A549 (cell line): ENCODE measurements at regions not wholly inside any gene's neighbourhood (a gene's known extent, or its start where the extent isn't known, plus 50 kb on each side); places are given as distances from the start of the nearest gene placed in this dataset.

Experiments
- ATAC-seq, 2 experiments: fragments of 200-7000 bp in 1 of 2; fragments of >200 bp in 1 of 2; cut with Nextera tagmentation in 1 of 2; cut with Tn5 transposase in 1 of 2; 3 replicates each; pipeline versions ENCODE4 v1.8.0 to v1.9.1; 2018 to 2020; ENCODE audit warnings: mild to moderate bottlenecking in 1 of 2, moderate library complexity in 1 of 2
- CTCF ChIA-PET: fragments of 300-600 bp; sonication (Branson Sonifier 250); formaldehyde crosslinking; extraction: SDS; loops from one replicate; lab custom pipeline; 2021; ENCODE audit warnings: antibody characterized with exemption, inconsistent platforms; lab: Yijun Ruan, JAX
- POLR2A ChIA-PET: fragments of 350-600 bp; formaldehyde crosslinking; extraction: SDS; loops from one replicate; lab custom pipeline; 2021; ENCODE audit warnings: antibody characterized with exemption, inconsistent platforms; lab: Yijun Ruan, JAX
- DNase-seq, 2 experiments: peaks; one replicate each; pipeline versions ENCODE4 v3.0.0 to v3.0.0-alpha.2; 2011 to 2016; ENCODE audit warnings: low read depth in 1 of 2, low spot score in 1 of 2
- FAIRE-seq: peaks from 2 replicates; lab custom pipeline; 2011; peaks lifted over from hg19 to GRCh38; lab: Jason Lieb, UNC
- H3K27ac ChIP-seq, 2 experiments: fragments of >200 bp; sonication (Bioruptor Twin); formaldehyde crosslinking; 3 replicates each; pipeline ENCODE4 v1.5.1; 2016 to 2017
- H3K4me1 ChIP-seq: fragments of >200 bp; sonication (Bioruptor Twin); formaldehyde crosslinking; 3 replicates; pipeline ENCODE4 v1.6.1; 2016
- H3K4me2 ChIP-seq: fragments of >200 bp; sonication (Bioruptor Twin); formaldehyde crosslinking; 3 replicates; pipeline ENCODE4 v1.6.1; 2016
- H3K4me3 ChIP-seq: fragments of >200 bp; sonication (Bioruptor Twin); formaldehyde crosslinking; 3 replicates; pipeline ENCODE4 v1.5.1; 2016
- H3K9me3 ChIP-seq: fragments of >200 bp; sonication (Bioruptor Twin); formaldehyde crosslinking; 3 replicates; pipeline ENCODE4 v1.6.1; 2016
- BHLHE40 ChIP-seq: IDR thresholded peaks from 2 replicates; pipeline ENCODE4 v1.6.1; 2012; ENCODE audit warnings: low read depth, low read length, inconsistent platforms
- CBX2 ChIP-seq: fragments of 200-600 bp; sonication (generic); IDR thresholded peaks from 2 replicates; pipeline ENCODE4 v1.6.1; 2016; ENCODE audit warnings: low read depth, mild to moderate bottlenecking, borderline replicate concordance
- CEBPB ChIP-seq, 2 experiments: fragments of >200 bp in 1 of 2; sonication (Bioruptor Twin) in 1 of 2; formaldehyde crosslinking in 1 of 2; IDR thresholded peaks; 2 replicates each; pipeline ENCODE4 v1.6.1; 2012 to 2016
- CHD2 ChIP-seq: fragments of 150-350 bp; IDR thresholded peaks from 2 replicates; pipeline ENCODE4 v1.6.1; 2014; ENCODE audit warnings: low read length; ENCODE audit not compliant: partially characterized antibody
- CHD4 ChIP-seq: fragments of 200-600 bp; sonication (generic); IDR thresholded peaks from 2 replicates; pipeline ENCODE4 v1.6.1; 2016; ENCODE audit warnings: antibody characterized with exemption, mild to moderate bottlenecking, borderline replicate concordance
- FOSB ChIP-seq: fragments of 250-450 bp; sonication (Bioruptor Pico); IDR thresholded peaks from 2 replicates; pipeline ENCODE4 v1.5.0; 2020; ENCODE audit warnings: mild to moderate bottlenecking, moderate library complexity
- HEYL ChIP-seq: fragments of 250-450 bp; sonication (Bioruptor Pico); IDR thresholded peaks from 2 replicates; pipeline ENCODE4 v1.8.0; 2021; ENCODE audit warnings: mild to moderate bottlenecking, moderate library complexity
- HOXB5 ChIP-seq: fragments of 250-450 bp; sonication (Bioruptor Pico); IDR thresholded peaks from 2 replicates; pipeline ENCODE4 v1.5.0; 2020; ENCODE audit warnings: mild to moderate bottlenecking, moderate library complexity
- KDM1A ChIP-seq: fragments of 200-600 bp; sonication (generic); IDR thresholded peaks from 2 replicates; pipeline ENCODE4 v1.6.1; 2016; ENCODE audit warnings: low read depth, mild to moderate bottlenecking
- KDM5A ChIP-seq: fragments of 200-600 bp; sonication (generic); IDR thresholded peaks from 2 replicates; pipeline ENCODE4 v1.6.1; 2016; ENCODE audit warnings: antibody characterized with exemption, mild to moderate bottlenecking
- MAFK ChIP-seq: fragments of 450-650 bp; IDR thresholded peaks from 2 replicates; pipeline ENCODE4 v1.6.1; 2014; ENCODE audit not compliant: partially characterized antibody
- MYC ChIP-seq: IDR thresholded peaks from 2 replicates; pipeline ENCODE4 v1.6.1; 2012; ENCODE audit warnings: mild to moderate bottlenecking, inconsistent platforms, low read length, improper control_type of control experiment, borderline replicate concordance
- PHF8 ChIP-seq: fragments of 200-600 bp; sonication (generic); IDR thresholded peaks from 2 replicates; pipeline ENCODE4 v1.6.1; 2016; ENCODE audit warnings: low read depth, mild to moderate bottlenecking, antibody characterized with exemption, moderate library complexity, borderline replicate concordance
- POLR2AphosphoS2 ChIP-seq: conservative IDR thresholded peaks from 2 replicates; pipeline ENCODE4 v1.6.1; 2012; ENCODE audit warnings: low read length, improper control_type of control experiment, inconsistent platforms
- RAD21 ChIP-seq, 2 experiments: fragments of >200 bp in 1 of 2; sonication (Bioruptor Twin) in 1 of 2; formaldehyde crosslinking in 1 of 2; IDR thresholded peaks in 1 of 2; conservative IDR thresholded peaks in 1 of 2; 2 replicates in 1 of 2; 3 replicates in 1 of 2; pipeline ENCODE4 v1.6.1; 2012 to 2018; ENCODE audit warnings: inconsistent platforms in 1 of 2
- RARB ChIP-seq: fragments of 250-450 bp; sonication (Bioruptor Pico); IDR thresholded peaks from 2 replicates; pipeline ENCODE4 v1.8.0; 2021; ENCODE audit warnings: mild to moderate bottlenecking, moderate library complexity
- SMC3 ChIP-seq: fragments of >200 bp; sonication (Bioruptor Twin); formaldehyde crosslinking; IDR thresholded peaks from 3 replicates; pipeline ENCODE4 v1.6.1; 2018; ENCODE audit warnings: inconsistent platforms
- SREBF2 ChIP-seq: fragments of 450-650 bp; IDR thresholded peaks from 2 replicates; pipeline ENCODE4 v1.6.1; 2014; ENCODE audit warnings: mild to moderate bottlenecking, moderate library complexity
- TFCP2L1 ChIP-seq: fragments of 250-450 bp; sonication (Bioruptor Pico); IDR thresholded peaks from 2 replicates; pipeline ENCODE4 v1.5.0; 2021; ENCODE audit warnings: mild to moderate bottlenecking
- ZSCAN20 ChIP-seq: fragments of 250-450 bp; sonication (Bioruptor Pico); IDR thresholded peaks from 2 replicates; pipeline ENCODE4 v1.8.0; 2022; ENCODE audit warnings: mild to moderate bottlenecking, moderate library complexity
- WGBS: methylation state at CpG from one replicate; pipeline ENCODE4 v1.1.6; 2017; ENCODE audit errors: missing lambda C conversion rate; 5-methylcytosine and 5-hydroxymethylcytosine counted together
- TF ChIP-seq, protein P1 (sequence below): fragments of 150-350 bp; IDR thresholded peaks from 2 replicates; pipeline ENCODE4 v1.6.1; 2014; ENCODE audit warnings: low read depth, mild to moderate bottlenecking, low read length
- TF ChIP-seq, protein P2 (sequence below): IDR thresholded peaks from 2 replicates; pipeline ENCODE4 v1.6.1; 2012; ENCODE audit warnings: low read depth, borderline replicate concordance
- TF ChIP-seq, protein P3 (sequence below): fragments of 200-600 bp; sonication (generic); IDR thresholded peaks from 2 replicates; pipeline ENCODE4 v1.6.1; 2016; ENCODE audit warnings: antibody characterized with exemption, mild to moderate bottlenecking, moderate library complexity
- TF ChIP-seq, protein P4 (sequence below): fragments of >200 bp; sonication (Bioruptor Twin); formaldehyde crosslinking; IDR thresholded peaks from 2 replicates; pipeline ENCODE4 v1.6.1; 2016
- TF ChIP-seq, protein P5 (sequence below): IDR thresholded peaks from 2 replicates; pipeline ENCODE4 v1.6.1; 2012
- TF ChIP-seq, protein P6 (sequence below): fragments of 250-450 bp; sonication (Bioruptor Pico); IDR thresholded peaks from 2 replicates; pipeline ENCODE4 v1.5.0; 2020; ENCODE audit warnings: low read depth, mild to moderate bottlenecking, moderate library complexity

DNA sequence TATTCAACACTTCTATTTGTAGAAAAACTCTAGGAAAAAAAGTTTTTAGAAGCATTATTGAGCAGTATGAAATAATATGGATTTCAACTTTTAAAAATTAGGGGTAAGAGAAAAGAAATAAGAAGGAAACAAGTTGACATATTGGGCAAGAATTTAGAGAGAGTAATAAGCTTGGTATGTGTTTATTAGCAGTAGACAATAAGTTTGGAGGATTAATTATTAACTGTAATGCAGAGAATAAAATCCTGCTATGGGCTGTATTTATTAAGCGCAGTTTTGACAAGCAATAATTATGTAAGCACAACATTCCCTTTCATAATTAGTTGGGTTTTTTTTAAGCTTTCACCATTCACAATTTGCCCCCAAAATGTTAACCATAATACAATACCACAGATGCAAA is 162.7 kb upstream of the SLC7A11 start:
- Histone ChIP-seq H3K4me3 (no peak overlapping the region), H3K4me1 (peaks cover 25% of the 10 kb centered on the region), H3K4me2 (peak overlapping the region; percentile 58), H3K27ac (peak overlapping the region; percentile 23 to 46; a peak in 2 of 6 replicates), H3K9me3 (no peaks in the 10 kb centered on the region)
- TF ChIP-seq CHD2 (no peak), POLR2AphosphoS2 (no peak), RARB (CRISPR knock-in tag) (no peak), MYC (no peak), HOXB5 (CRISPR knock-in tag) (no peak), TFCP2L1 (CRISPR knock-in tag) (no peak), FOSB (CRISPR knock-in tag) (no peak), MAFK (no peak), RAD21 (conservative IDR thresholded peaks at IDR 0.05 in 1 of 2, IDR thresholded peaks at IDR 0.05 in 1 of 2) (no peak)
- TF ChIP-seq, protein P1, sequence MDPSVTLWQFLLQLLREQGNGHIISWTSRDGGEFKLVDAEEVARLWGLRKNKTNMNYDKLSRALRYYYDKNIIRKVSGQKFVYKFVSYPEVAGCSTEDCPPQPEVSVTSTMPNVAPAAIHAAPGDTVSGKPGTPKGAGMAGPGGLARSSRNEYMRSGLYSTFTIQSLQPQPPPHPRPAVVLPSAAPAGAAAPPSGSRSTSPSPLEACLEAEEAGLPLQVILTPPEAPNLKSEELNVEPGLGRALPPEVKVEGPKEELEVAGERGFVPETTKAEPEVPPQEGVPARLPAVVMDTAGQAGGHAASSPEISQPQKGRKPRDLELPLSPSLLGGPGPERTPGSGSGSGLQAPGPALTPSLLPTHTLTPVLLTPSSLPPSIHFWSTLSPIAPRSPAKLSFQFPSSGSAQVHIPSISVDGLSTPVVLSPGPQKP = no peak
- TF ChIP-seq, protein P2, sequence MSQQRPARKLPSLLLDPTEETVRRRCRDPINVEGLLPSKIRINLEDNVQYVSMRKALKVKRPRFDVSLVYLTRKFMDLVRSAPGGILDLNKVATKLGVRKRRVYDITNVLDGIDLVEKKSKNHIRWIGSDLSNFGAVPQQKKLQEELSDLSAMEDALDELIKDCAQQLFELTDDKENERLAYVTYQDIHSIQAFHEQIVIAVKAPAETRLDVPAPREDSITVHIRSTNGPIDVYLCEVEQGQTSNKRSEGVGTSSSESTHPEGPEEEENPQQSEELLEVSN = no peak
- TF ChIP-seq, protein P3, sequence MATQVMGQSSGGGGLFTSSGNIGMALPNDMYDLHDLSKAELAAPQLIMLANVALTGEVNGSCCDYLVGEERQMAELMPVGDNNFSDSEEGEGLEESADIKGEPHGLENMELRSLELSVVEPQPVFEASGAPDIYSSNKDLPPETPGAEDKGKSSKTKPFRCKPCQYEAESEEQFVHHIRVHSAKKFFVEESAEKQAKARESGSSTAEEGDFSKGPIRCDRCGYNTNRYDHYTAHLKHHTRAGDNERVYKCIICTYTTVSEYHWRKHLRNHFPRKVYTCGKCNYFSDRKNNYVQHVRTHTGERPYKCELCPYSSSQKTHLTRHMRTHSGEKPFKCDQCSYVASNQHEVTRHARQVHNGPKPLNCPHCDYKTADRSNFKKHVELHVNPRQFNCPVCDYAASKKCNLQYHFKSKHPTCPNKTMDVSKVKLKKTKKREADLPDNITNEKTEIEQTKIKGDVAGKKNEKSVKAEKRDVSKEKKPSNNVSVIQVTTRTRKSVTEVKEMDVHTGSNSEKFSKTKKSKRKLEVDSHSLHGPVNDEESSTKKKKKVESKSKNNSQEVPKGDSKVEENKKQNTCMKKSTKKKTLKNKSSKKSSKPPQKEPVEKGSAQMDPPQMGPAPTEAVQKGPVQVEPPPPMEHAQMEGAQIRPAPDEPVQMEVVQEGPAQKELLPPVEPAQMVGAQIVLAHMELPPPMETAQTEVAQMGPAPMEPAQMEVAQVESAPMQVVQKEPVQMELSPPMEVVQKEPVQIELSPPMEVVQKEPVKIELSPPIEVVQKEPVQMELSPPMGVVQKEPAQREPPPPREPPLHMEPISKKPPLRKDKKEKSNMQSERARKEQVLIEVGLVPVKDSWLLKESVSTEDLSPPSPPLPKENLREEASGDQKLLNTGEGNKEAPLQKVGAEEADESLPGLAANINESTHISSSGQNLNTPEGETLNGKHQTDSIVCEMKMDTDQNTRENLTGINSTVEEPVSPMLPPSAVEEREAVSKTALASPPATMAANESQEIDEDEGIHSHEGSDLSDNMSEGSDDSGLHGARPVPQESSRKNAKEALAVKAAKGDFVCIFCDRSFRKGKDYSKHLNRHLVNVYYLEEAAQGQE = no peak
- TF ChIP-seq, protein P4, sequence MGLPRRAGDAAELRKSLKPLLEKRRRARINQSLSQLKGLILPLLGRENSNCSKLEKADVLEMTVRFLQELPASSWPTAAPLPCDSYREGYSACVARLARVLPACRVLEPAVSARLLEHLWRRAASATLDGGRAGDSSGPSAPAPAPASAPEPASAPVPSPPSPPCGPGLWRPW = no peak
- TF ChIP-seq, protein P5, sequence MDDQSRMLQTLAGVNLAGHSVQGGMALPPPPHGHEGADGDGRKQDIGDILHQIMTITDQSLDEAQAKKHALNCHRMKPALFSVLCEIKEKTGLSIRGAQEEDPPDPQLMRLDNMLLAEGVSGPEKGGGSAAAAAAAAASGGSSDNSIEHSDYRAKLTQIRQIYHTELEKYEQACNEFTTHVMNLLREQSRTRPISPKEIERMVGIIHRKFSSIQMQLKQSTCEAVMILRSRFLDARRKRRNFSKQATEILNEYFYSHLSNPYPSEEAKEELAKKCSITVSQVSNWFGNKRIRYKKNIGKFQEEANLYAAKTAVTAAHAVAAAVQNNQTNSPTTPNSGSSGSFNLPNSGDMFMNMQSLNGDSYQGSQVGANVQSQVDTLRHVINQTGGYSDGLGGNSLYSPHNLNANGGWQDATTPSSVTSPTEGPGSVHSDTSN = no peak
- POLR2A ChIA-PET = no interaction called here
- 48% methylated on average over 1 of the region's 1 CpG for WGBS
- FAIRE-seq = no peak
- CTCF ChIA-PET = no interaction called here
- no peak for DNase-seq
- no peak for ATAC-seq

DNA sequence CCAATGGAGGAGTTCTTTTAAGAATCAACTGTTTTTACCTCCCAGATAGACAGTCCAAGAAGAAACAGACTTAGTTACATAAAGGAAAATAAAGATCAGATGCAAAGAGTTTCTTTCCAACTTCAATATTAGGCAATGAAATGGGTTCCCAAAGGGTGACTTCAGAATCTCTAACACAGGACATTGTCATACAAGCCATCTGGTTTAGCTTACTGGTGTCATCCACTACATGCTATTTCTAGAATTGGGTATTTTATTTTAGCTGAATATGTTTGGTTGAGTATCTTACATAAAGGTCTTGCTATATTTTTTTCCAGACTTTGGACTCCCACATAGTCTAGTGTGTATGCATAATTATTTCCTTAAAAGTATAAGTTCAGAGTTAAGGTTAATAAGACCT is 162.1 kb upstream of the SLC7A11 start:
- CTCF ChIA-PET = no interaction called here
- Histone ChIP-seq H3K27ac (no peak overlapping the region), H3K4me1 (peaks cover 25% of the 10 kb centered on the region), H3K9me3 (no peaks in the 10 kb centered on the region), H3K4me3 (no peak overlapping the region), H3K4me2 (peak overlapping the region; percentile 58; the same call in 1 of the 3 replicates)
- no peak for DNase-seq
- no peak for FAIRE-seq
- TF ChIP-seq KDM5A (no peak), CBX2 (no peak), ZSCAN20 (no peak), CHD4 (no peak), HEYL (CRISPR knock-in tag) (no peak), CEBPB (IDR thresholded peaks at IDR 0.05) (no peak), KDM1A (no peak), SREBF2 (no peak), MAFK (no peak), BHLHE40 (no peak), PHF8 (no peak), SMC3 (no peak), RAD21 (conservative IDR thresholded peaks at IDR 0.05 in 1 of 2, IDR thresholded peaks at IDR 0.05 in 1 of 2) (no peak)
- TF ChIP-seq, protein P4 = no peak
- TF ChIP-seq, protein P6, sequence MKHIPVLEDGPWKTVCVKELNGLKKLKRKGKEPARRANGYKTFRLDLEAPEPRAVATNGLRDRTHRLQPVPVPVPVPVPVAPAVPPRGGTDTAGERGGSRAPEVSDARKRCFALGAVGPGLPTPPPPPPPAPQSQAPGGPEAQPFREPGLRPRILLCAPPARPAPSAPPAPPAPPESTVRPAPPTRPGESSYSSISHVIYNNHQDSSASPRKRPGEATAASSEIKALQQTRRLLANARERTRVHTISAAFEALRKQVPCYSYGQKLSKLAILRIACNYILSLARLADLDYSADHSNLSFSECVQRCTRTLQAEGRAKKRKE = no peak
- POLR2A ChIA-PET = no interaction called here
- ATAC-seq = no peak
